Stimulated activated CD8-positive, alpha-beta memory T cell treated with anti-CD3 and anti-CD28 coated beads, Interleukin-2, amount 100 ng/mL, for 48 hours (primary cell): ENCODE measurements at regions not wholly inside any gene's neighbourhood (a gene's known extent, or its start where the extent isn't known, plus 50 kb on each side); places are given as distances from the start of the nearest gene placed in this dataset.

Experiments
- DNase-seq, 2 donors: peaks; one replicate each; pipeline ENCODE4 v3.0.0-alpha.2; 2020; ENCODE audit warnings: low read depth in 2 of 2

DNA sequence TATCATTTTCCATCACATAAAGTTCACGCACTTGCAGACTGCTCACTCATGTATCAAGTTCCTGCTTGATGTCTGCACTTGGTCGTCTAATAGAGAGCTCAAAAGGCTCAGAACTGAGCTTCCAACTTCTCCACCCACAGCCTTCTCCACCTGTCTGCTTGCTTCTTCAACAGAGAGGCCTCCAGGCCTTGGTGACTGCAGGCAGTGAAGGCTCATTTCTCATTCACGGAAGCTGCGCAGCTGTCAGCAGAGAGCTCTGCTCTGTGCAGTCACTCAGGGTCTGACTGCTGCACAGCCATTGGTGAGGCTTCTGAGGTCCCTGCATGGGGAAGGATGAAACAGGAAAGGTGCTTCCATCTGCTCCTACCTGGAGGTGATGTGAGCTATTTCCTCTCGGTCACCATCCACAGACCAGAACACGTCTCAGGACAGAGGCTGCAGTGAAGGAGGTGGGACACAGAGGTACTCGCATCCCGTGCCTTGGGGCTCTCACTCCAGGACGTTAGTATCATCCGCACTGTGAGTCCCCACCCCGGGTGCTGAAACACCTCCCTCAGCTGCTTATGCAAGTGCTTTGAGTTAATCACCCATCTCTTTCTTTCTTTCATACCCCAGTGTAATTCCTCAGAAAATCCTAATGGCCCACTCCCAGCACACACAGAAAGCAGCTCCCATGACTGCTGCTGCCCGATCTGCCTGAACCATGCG lies 126.2 kb downstream of the TMEM18 start:
- DNase-seq: no peak

DNA sequence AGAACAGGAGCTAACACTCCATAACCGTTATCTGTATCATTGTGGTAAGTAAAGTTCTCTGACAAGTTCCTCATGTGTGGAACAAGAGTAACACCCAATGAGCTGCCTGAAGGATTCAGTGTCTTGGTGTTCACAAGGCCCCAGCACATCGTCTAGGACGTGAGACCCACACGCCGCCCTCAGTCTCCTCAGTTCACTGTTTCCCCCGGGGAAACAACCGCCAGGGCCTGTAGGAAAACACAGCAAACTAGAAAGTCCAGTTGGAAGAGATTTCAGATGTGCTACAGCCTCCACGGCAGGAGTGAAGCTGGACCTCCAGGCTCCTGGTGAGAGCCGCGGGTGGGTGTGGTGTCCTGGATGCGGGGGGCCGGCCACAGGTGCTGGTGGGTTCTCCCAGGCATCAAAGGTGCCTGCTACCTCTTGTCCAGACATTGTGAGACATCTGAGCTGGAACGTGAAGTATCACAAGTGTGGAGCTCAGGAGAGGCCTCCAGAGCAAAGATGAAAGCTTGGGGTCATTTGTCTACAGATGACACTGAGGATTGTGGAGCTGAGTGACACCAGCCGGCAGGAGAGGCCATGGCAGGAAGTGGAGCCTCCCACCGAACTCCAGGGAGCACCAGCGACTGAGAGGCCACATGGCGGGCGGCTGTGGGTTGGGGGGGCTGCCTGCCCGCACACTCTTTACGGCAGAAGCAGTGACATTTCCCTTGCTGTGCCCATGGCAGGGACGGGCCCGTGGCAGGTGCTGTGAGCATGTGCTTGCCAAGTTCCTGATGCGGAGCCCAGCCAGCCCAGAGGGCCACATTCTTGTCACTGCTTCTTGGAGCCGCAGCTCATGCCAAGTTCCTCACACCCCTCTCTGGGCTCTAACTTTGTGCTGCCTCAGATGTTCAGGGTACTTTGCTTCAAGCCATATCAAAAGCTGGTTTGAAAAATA lies 131.2 kb downstream of the TMEM18 start:
- no peak for DNase-seq

DNA sequence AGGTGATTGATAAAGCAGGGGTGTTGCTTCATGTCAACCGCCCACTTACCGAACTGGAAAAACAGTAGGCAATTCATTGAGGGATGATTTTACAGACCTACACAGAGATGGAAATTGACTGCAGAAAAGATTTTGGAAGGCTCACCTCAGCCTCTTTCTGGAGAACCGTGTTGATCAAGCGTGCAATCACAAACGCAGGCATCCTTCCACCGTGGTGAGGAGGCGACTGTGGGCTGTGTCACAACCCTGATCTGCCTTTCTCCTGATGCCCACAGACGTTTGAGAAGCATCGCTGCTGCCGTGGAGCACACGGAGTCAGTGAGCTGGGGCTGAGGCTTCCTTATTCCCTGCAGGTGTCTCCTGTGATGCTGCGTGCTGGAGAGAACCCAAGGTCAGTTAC lies 132.0 kb downstream of the TMEM18 start:
- no peak for DNase-seq

DNA sequence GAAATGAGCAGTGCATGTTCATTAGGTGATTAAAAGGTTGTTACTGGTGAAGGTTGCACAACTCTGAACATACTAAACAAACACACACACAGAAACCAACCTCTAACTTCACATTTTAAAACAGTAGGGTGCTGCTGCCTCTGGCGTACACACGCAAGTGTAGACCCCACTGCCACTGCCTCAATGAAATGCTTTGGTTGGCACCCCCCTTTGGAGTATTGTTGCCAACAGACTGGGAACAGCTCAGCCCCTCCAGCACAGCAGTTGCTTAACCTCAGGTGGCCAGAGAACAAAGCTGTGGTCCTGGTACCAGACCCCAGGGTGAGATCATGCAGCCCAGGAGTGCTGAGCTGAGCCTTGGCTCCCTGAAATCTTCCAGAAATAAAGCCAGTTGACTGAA lies 138.6 kb downstream of the TMEM18 start:
- no peak for DNase-seq

DNA sequence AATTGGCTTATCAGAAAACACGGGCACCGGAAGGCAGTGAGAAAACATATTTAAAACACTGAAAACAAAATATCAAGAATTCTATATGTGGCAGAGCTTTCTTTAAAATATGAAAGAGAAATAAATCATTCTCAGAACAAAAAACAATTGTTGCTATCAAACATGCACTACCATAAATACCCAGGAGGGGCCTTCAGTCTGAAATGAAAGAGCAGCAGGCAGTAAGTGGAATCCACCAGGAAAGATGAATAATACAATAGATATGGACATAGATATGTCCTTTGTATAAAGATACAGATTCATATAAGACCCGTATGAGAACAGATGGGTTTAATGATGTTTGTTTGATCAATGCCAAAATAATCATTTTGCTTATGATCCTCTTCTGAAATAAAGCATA lies 142.0 kb downstream of the TMEM18 start:
- no peak for DNase-seq

DNA sequence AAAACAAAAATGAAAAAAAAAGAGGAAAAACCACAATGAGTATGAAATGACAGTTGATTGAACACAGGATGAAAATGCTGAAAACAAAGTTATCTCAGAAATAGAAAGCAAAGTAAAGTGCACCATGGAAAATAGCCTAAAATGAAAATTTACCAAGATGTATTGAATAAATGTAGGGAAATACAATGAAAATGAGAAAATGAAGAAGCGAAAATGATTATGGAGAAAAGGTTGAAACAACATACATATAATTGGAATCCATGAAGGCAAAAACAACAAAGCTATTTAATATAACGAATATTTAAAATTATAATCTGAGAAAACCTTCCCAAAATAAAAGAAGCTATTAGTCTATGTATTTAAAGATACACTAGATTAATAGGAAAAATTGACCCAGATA lies 147.4 kb downstream of the TMEM18 start:
- DNase-seq: no peak

DNA sequence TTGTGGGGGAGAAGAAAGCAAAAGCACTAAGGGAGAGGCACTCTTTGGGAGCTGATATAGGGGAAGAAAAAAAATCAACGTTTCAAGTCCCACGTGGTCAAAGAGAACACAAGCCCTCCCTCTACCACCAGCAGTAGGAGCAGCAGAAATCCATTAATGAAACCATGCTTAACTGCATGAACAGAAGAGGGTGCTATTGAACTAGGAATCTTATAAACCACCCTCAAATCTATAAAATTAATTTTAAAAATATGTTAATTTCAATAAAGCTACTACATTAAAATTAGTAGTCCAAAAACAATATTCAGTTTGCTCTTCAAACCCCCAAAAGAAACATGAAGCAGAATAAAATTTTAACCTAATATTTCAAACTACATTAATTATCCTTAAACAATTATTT lies 147.8 kb downstream of the TMEM18 start:
- no peak for DNase-seq

DNA sequence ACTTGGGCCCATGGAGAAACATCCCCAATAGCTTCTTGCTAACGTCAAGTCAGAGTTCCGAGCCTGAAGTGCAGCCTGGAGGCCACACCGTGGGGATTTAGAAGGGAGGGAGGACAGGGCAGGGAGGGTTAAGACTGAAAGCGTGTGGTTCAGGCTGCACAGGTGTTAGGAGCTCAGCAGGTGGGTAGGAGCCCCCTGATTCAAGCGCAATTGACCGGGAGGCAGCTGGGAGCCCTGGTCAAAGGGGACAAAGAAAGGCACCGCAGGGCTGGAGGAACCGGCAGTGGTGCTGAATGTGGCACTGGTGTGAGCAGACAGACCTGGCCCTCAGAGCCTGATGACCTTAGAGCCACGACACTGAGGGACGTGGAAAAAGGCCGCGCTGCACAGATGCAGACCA lies 149.6 kb downstream of the TMEM18 start:
- DNase-seq: no peak

DNA sequence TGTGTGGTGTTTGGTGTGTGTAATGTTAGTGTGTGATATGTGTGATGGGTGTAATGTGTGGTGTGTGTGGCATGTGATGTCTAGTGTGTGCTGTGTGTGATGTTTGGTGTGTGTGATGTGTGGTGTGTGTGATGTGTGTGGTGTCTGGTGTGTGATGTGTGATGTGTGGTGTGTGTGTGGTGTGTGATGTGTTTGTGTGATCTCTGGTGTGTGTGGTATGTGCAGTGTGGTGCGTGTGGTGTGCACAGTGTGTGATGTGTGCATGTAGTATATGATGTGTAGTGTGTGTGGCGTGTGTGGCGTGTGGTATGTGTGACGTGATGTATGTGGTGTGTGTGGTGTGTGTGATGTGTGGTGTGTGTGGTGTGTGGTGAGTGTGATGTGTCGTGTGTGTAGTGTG lies 150.3 kb downstream of the TMEM18 start:
- no peak for DNase-seq

DNA sequence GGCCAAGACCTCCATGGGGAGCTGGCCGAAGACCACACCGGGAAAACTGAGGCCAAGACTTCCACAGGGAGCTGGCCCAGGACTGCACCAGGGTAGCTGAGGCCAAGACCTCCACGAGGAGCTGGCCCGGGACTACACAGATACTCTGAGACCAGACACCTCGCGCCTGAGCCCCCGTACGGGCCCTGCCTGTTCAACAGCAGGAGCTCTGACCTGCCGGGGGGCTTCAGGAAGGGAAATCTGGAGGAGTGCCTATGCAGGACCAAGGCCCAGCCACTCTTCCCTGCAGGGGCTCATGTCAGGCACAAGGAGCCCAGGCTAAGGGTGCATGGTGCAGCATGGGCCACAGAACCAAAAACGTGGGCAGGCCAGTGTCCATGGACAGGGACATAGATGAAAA lies 151.6 kb downstream of the TMEM18 start:
- no peak for DNase-seq

DNA sequence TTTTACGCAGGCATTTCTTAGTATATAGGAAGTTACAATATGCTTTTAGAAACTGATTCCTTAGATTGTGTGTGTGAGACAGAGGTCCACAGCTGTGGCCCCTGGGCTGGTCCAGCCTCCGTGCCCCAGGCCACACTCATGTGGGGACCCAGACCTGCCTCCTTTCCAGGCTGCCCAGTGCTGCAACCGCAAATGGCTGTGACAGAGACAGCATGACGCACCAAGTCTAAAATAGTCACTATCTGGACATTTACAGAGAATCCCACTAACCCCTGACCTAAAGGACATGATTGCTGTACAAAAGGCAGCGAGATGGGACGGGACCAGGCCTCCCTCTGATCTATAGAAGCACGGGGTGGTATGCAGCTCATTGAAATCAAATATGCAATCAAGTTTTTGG lies 152.2 kb downstream of the TMEM18 start:
- no peak for DNase-seq

DNA sequence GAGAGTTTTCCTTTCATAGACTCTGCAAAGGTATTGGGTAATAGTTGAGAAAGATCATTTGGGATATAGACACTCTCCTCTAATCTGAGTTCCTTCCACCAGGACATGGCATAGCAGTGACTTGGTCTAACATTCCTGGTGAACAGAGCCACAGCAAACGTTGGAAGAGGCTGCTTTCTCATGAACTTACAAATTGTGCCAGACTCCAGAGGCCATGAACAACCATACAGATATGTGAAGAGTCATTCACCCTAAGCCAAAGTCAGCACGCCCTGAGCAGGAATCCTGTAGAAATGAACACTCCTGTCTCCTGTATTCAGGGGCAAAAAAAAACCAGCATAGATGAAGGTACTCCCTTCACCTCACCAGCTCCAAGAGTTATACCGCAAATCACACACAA lies 152.8 kb downstream of the TMEM18 start:
- DNase-seq: no peak

DNA sequence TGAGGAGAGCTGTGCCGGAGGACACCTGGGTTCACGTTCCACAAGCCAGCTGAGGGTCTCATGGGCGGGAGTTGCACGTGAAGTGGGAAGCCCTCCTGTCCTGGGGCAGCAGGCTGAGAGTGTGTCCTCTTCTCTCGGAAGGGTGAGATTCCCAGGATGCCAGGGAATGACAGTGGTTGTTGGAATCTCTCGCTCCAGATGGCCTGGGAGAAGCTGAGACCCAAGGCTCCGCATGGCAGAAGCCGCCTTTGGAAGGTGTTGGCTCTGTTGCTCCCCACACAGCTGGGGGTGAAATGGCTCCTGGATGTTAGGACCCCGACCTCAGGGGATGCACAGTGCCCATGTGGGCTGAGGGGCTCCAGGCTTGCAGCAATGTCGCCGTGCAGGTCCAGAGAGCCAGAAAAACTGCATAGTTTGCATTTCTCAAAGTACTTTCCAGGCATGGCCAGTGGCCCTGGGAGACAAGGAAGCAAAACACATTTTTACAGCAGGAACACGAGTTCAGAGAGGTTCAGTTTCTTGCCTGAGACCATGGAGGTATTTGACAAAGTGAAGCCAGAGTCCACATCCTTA lies 153.4 kb downstream of the TMEM18 start:
- DNase-seq: no peak

DNA sequence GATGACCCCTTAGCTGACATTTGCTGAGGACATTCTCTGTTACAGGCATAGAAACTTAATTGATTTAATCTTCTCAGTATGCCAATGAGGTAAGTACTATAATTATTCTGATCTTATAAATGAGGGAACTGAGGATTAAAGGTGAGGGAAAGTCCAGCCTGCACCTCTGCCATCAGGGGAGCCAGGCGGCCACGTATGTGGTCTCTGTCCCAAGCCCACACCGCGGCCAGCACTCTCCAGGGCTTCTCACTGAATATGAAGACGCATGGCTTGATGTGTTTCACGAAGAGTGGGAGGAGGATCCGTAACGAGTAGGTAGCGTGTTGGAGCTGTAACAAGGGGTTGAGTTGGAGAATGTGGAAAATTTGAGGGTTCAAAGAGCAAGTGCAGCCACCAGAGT lies 154.4 kb downstream of the TMEM18 start:
- no peak for DNase-seq

DNA sequence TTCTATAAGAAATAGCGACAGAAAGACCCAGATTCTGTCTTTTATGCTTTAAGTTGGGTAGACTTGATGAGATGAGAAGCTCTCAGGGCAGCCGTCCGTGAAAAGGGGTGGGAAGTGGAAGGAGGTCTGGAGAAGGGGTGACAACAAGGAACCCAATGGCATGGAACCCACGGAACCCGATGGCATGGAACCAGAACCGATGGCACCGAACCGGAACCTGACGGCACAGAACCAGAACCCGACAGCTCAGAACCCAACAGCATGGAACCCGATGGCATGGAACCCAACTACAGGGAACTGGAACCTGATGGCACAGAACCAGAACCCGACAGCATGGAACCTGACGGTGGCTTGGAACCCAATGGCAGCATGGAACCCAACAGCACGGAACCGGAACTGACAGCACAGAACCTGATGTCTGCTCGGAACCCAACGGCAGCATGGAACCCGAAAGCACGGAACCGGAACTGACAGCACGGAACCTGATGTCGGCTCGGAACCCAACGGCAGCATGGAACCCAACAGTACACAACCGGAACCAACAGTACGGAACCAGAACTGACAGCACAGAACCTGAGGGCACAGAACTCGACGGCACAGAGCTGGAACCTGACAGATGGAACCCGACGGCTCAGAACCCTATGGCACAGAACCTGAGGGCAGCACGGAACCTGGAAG lies 155.2 kb downstream of the TMEM18 start:
- no peak for DNase-seq

DNA sequence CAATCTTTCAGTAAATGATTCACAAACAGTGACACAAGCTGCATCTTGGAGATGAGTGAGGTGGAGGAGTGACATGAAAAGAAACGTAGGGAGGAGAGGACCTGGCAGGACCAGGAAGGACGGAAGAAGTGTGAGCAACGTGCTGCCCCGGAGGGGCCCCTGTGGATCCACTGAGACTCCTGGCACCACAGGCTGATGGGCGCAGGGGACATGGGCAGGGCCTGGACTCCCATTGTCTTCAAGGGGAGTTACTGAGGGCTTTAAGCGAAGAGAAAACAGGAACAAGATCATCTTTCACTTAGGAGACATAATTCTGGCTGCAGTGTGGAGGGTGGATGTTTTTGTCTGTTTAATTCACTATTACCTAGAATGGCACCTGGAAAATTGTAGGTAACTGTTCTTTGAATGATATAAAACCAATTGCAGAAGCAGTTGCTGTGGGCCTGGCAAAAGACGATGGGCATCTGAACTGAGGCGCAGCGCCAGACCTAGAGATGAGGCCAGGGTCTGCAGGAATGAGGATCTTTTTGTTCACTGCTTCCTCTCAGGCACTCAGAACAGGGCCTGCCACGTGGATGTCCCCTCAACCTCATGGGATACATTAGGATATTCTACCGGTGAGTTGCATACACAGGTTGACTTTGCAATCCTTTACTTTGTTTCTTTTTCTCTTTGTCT lies 156.4 kb downstream of the TMEM18 start:
- no peak for DNase-seq

DNA sequence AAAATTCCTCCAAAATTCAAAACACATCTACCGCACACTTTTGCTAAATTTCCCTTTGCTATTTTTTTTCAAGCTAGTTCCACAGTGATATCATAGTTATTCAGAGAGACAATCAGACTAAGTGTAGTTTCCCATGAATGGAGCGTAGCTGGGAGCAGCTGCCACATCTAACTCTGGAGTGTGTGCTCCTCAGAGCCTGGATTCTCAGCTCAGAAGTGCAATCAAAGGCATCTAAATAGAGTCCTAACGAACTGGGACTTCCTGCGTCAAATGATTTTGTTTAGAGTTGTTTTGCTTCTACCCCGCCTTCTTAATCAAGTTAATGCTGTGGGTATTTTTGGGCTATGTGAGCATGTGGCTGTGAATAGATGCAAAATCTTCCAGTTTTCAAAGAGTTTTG lies 160.3 kb downstream of the TMEM18 start:
- DNase-seq: no peak

DNA sequence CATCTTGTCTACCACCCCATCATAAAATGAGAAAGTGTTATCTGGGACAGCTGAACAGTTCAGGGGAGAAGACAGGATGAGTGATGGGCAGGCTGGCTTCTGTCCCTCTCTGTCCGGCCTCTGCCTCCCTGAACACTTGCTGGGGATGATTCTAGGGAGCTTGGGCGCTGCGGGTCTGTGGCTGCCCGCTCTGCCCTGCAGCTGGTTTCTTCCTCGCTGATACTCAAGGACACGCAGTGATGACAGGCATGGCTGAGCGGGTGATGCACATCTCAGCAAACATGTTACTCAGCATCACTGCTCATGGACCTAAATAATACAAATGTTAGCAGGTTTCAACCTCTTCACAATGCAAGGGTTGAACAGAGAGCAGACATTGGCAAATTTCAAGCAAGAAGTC lies 161.1 kb downstream of the TMEM18 start:
- DNase-seq: no peak

DNA sequence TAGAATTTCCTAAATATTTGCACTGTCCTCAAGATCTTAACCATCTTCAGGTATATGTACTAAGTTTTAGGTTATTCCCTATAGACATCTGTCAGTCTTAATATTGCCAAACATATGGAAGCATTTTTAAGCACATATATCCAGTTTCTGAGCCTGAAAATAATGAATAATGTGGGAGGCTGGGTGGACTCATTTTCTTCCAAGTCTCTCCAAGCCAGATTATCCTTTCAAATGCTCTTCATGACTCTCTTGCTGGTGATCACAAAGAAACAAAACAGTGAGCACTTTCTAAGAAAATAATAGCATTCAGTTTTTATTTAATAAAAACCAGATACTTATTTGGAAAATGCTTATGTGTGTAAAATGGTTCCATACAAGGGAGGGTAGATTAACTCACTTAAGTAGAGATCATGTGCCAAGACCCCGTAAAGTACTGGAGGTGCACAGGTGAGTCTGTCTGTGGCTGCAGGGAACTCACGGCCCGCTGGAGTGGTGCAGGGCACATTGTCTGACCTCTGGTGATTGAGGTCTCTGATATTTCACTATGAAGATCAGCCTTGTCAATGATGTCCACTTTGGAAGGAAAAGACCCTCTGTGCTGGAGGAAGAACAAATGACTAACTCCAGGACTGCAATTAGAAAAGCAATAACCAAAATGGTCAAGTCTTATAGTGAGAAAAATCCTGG lies 161.6 kb downstream of the TMEM18 start:
- DNase-seq: no peak

DNA sequence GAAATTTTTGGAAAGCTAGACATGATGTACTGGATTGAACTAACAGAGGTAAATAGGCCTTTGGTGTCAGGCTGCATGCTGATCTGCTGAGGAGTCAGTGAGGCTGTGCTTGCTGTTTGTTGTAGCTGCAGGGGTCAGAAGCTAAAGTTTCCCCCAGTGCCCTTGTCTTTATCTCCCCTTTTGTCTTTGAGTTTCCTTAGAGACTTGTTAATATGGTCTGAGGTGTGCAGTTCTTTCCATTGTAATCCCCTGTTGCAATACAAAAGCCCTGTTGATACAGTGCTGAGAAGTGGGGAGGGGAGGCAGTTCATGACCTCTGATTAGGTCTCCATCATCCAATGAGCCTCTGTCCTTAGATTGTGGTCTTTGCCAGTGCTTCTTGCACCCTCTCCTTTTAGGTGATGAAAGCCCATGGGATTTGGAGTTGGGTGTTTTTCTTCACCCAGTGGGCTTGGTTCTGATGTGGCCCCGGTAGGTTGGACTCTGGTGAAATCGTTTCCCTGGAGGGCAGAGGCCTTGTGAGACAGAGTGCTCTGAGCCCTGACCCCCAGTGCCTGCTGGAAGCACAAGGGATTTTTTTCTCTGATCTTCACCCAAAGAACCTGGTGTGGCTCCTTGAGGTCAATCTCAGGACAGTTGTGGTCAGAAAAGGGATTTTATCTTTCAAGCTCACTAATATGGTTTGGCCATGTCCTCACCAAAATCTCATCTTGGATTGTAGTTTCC lies 163.1 kb downstream of the TMEM18 start:
- no peak for DNase-seq

DNA sequence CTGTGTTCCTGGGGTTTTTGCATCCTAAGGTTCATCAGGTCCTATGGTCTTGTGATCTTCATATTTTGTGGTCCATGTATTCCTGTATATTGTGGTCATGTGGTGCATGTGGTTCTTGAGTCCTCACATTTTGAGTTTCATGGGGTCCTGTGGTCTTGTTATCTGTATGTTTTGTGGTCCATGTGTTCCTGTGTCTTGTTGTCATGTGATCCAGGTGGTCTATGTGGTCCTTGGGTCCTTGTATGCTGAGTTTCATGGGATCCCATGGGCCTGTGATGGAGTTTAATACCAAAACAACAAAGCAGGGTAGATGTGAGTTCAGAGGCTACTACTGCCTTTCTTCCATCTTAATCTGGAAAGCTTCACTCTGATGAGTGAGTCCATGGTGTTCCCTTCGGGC lies 166.4 kb downstream of the TMEM18 start:
- DNase-seq: no peak
